HG03066 (cell line): ENCODE measurements at regions not wholly inside any gene's neighbourhood (a gene's known extent, or its start where the extent isn't known, plus 50 kb on each side); places are given as distances from the start of the nearest gene placed in this dataset.
"Not testable (repeated sequence)": the region's sequence is repeated elsewhere in the genome, so short reads cannot be mapped to it uniquely, and the experiment has no call there.

ENCODE experiments used
- ATAC-seq: cut with Tn5 transposase; IDR thresholded peaks from one replicate; pipeline ENCODE4 v1.9.1; 2021; ENCODE audit warnings: low read depth; ENCODE audit not compliant: unreplicated experiment

DNA sequence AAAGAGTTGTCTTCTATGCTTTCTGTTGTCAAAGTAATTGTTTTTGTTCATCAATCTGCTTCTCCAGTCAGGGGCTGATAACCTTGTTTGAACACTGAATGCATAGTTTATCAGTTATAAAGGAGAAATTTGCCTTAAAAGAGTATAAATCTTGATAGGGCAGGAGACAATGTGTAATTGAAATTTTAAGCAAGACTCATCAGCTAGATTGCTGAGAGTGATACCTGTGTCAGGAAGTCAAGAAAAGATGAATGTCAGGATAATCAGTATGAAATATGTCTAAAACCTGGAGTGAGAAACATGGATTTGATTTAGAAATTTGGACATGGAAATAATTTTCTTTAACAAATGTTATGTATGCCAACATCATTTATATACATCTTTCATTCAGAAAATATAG is 1258.1 kb downstream of the EFNA5 start:
- ATAC-seq, result no peak

DNA sequence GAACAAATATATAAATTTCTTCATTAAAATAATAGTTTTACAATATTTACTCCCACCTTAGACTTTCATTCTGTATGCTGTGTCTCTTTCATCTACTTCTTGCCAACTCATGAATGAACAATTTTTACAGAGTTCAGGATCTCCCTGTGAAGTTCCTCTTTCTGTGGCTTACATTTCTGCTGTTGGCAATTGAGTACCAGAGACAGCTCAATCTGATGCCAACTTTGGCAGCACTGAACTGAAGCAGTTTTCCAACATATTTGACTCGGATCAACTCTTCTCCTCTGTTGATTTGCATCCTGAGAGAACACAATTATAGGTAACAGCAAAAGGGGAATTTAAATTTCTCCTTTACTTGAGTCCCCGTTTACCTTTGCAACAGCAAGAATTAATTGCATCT is 1262.2 kb downstream of the EFNA5 start:
- ATAC-seq, result no peak

DNA sequence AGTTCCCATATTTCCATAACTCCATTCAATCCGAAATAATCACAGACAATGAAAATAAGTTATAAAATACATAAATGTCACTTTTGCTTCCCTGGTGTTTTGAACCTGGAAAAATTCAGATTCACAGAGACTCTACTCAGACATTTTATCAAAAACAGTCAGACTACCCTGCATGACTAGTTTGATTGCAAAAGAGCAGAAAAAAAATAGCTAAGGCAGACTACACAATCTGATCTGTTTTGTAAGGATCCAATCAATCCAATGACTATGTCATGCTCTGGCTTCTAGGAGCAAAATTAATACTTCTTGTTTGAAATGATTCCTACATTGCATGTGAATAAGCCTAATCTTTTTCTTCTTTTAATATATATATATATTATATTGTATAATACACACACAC is 1262.6 kb downstream of the EFNA5 start:
- no peak for ATAC-seq

DNA sequence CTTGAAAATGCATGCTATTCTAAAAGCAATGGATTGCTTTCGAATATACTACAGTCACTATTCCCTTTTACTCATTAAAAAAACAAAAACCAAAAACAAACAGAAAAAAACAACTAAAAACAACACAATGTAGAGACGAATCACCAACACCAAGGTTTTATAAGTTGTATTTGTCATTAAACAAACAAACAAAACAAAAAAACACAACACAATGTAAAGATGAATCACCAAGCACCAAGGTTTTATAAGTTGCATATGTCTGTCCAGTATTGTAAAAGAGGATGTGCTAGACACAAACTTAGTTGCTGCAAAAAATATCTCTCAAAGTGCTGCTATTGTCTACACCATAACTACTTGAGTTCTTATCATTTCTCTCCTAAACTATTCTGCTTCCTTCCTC is 1269.2 kb downstream of the EFNA5 start:
- ATAC-seq, result no peak

DNA sequence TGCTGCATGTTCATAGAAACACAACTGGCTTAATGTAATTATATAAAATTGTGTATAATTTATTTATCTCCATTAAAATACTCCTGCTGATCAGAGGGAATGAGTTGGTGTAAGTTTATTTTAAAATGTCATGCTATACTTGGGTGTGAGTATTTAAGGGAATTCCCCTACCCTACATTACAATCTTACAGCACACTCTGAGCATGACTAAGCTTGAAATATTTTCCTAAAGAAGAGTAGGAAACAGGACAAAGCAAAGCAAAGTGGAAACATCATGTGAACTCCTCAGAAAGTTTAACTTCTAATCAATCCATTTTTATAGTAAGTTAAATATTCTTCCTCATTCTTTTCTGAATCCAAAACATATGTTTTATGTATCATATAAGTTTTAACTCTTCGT is 1271.3 kb downstream of the EFNA5 start:
- ATAC-seq, result no peak

DNA sequence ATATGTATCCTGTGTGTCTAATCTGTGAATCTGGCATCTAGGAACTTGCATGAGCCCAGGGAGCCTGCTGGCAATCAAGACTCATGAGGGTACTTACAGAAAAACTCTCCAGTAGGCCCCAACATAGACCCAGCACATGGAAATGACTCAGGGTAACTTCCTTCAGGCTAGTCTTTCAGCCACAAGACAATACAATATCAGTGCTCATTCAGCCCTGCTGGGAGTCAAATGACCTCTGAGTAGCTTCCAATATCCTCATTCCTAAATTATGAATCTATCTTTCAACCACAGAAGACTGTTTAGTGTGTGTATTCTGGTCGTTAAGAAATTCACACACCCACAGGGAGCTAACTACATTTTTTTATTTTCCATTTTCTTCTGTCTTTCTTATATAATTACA is 1273.0 kb downstream of the EFNA5 start:
- no peak for ATAC-seq

DNA sequence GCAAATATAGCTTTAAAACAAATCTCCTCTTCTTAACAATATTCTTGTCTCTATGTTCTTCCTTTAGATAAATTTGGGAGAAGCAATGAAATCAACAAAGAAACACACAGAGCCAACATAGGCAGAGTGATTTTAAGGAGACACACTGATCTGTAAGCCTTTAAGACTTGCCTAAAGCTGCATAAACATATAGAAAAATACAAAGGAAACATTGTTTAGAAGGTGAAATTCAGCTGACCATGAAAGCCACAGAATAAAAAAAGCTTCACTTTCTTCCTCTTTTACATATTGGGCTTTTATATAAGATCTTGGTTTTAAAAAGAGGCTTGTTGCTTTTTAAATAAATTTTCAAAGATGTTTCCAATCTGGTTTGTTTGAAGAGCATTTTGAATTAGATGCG is 1277.5 kb downstream of the EFNA5 start:
- ATAC-seq, result no peak

DNA sequence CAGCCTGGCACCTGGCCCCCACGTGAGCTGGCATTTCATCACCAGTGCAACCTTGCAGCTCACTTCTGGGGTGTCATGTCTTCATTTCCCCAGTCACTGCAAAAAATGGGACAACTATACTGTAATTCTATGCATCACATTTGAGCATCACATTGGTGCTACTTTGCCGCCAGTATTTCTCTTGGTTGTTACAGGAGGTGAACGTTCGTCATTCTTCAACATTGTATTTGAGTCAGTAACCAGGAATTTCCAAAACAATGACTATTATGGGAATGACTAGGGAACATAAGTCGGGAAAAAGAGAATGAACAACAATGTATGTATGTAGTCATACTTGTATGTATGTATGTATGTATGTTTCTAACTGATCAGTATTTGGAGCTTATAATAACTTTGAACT is 1278.0 kb downstream of the EFNA5 start:
- no peak for ATAC-seq

DNA sequence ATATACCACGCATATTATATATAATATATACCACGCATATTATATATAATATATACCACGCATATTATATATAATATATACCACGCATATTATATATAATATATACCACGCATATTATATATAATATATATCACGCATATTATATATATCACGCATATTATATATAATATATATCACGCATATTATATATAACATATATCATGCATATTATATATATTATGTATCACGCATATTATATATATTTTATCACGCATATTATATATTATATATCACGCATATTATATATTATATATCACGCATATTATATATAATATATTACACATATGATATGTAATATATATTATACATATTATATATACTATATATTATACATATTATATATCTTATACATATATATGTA is 1283.0 kb downstream of the EFNA5 start:
- not testable (repeated sequence) for ATAC-seq

DNA sequence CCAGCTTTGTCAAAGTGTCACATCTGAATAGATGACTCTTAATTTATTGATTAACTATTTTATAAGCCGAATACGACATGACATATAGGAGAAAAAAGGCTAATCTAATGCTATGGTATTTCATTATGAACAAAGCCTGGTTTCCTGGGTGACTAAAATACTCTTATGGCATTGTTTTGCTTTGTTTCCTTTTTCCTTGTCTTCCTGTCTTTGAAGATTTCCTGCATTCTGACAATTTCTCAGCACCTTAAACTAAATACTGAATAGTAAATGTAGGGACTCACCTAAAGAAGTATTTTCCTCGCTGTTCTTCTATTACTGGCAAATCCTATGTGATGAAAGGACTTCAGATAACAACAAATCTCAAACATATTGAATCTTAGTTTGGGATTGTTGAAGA is 1284.5 kb downstream of the EFNA5 start:
- no peak for ATAC-seq

DNA sequence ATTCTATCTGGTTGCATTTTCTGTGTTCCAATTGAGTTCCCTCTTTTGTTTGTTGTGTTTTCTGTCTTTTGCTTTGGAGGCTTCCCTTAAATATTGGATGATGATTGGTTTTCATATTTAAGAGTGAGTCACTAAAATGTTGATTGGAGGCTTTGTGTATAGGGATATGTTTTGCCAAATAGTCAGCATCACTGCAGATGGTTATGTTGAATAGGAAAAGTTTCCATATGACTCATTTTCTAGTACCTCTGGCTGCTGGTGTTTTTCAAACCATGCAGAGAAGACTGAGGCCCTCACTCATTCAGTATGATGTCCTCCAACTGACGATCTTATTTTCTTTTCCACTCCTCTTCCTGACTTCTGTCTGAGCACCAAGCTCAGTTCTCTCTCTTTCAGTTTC is 1290.0 kb downstream of the EFNA5 start:
- ATAC-seq, result no peak

DNA sequence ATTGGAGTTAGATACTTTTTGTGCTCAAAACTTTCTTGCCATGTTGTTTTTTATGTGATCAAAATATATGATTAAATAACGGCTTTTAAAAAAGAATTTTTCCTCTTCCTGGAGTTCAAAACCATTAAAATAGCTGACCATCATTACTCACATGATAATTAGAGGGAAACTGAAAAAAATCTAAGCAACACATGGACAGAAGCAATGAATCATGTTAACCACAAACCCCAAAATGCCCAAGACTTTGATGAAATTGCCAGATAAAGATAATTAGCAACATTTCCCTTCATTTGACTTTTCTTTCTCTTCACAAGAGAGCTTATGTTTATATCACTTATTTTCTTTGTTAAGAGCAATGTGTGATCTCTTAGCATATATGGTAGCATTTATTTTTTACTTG is 1294.2 kb downstream of the EFNA5 start:
- no peak for ATAC-seq

DNA sequence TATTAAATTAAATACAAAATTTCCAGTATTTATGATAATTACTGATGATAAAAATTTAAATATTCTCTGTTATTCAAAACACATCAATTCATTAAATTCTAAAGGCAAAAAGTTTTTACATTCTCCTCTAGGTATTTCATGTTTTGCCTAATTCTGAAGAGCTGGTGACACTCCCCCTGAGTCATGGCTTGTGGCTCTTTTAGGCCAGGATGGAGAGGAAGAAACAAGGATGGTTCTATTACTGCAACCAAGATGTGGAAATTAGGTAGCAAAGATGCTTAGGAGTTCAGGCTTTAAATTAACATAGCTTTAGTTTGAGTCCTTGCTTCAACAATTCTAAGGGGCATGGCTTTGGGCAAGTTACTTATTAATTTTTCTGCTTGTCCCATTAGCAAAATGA is 1295.8 kb downstream of the EFNA5 start:
- ATAC-seq, result no peak

DNA sequence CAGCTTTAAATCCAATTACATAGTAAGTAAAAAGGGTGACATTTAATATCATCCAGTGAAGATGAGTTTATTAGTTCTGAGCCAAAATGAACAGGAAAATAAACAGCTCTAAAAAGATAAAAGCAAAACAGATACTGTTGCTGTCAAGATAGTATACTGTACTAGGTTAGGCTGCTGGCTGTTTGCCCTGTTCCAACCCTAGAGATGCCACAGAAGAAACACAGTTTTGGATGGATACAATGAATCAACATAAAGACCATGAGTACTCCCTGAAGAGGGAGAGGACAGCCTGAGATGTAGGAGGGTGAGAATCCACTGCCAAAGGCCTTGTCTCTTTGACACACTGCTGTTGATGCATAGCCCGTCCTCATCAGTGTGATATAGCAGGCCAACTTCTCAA is 1302.7 kb downstream of the EFNA5 start:
- no peak for ATAC-seq

DNA sequence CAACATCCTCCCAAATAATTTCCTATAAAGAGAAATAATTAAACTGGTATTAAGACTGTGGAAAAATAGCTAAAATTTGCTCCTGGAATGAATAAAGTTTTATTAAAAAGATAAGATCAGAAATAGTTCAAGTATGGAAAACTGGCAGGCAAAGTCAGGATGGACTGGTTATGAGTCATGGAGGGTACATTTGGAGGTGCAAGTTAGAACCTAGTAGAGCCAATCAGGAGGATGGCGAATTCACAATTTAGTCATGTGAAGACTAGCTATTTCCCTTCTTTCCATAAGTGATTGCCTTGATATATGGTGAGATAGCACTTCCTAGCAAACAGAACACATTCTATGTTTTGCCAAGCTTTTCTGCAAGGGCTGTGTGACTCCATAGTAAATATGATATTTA is 1303.5 kb downstream of the EFNA5 start:
- ATAC-seq, result no peak

DNA sequence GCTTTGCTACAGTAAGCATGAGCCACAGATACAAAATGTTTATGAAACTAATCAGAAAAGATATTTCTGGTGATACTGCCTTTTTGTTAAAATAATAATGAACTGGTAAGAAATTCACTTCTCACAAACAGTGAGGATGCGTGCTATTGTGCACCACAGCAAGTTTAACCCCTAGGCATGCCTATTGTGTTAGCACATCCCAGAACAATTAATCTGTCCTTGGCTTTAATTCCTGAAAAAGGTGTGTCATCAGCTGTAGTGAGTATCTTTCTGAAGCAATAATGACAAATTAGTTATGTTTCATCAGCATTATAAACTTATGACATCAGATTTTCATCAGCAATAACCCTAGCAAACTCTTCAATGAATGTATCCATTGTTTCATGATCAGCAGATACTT is 1307.2 kb downstream of the EFNA5 start:
- ATAC-seq, result no peak

DNA sequence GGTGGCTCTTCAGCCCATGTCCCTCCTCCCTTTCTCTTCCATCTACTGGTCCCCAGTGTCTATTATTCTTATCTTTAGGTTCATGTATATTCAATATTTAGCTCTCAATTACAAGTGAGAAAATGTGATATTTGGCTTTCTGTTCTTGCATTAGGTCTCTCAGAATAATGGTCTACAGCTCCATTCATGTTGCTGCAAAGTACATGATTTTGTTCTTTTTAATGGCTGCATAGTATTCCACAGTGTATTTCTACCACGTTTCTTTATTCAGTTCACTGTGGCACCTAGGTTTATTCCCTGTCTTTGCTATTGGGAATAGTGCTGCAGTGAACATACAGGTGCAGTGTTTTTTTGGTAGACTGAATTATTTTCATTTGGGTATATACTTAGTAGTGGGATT is 1308.8 kb downstream of the EFNA5 start:
- ATAC-seq, result no peak

DNA sequence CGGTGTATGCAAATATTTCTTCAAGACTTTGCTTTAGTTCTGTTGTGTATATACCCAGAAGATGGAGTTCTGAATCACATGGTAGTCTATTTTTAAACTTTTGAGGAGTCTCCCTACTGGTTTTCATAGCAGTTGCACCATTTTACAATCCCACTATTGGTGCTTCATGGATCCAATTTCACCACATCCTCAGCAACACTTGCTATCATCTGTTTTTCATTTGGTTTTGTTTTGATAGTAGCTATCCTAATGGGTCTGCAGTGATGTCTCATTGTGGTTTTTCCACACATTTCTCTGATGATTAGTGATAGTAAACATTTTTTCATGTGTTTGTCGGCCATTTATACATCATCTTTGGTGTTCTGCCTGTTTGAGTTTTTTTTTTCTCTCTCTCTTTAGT is 1339.3 kb downstream of the EFNA5 start:
- ATAC-seq, result no peak

DNA sequence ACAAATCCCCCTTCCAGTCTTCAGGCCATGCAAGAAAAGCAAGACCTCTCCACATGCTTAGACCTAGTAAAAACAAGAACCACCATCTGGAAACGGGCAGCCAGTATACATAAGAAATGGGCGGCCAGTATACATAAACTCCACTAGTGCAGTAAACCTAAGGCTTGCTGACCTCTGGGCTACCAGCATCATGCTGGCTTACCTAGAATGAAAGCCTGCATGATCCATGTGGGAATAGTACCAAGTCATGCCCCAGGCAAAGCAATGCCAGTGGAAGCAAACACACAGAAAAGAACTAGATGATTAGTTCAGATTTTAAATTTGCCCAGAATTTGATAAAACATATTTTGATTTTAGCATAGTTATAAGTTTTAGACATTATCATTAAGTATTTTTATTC is 1346.4 kb downstream of the EFNA5 start:
- ATAC-seq, result no peak

DNA sequence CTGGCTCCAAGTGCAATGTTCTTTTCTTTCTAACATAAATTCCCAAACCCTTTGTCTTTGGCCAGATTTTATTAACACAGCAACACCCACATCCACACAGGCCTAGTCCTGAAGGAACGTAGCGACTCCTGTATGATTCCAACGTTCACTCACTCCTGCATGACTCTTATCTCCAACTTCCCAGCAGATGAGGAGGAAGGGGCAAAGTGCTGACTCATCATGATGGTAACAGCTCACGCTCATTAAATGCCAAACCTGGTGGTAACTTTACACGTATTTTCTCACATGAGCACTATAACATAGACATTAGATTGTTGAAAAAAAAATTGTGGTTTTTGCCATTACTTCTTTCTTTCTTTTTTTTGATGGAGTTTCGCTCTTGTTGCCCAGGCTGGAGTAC is 1349.5 kb downstream of the EFNA5 start:
- ATAC-seq, result no peak

DNA sequence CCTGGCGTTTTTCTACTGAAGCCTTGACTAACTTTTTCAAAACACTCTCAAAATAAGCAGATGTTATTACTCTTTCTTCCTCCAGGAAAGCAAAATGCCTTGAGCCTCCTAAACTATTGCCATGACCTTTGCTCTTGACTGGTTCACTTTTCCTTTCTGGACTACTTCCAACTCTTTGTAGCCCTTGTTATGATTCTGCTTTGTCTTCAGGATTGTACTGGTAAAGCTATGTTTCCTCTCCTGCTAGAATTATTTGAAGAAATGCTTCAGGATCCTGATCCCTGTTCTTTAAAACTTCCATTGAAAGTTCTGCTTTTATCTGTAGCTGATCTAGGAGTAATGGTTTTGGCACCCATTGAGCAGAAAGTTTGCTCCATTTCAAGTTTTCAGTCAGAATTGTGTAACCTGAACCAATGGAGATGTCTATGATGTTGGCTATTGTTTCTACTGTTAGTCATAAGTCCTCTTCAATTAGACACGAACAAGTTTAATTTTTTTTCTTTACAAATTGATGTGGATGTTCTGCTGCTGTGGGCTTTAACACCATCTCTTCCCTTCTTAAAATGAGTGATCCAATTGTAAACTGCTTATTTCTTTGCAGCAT is 1356.4 kb downstream of the EFNA5 start:
- ATAC-seq, result no peak

DNA sequence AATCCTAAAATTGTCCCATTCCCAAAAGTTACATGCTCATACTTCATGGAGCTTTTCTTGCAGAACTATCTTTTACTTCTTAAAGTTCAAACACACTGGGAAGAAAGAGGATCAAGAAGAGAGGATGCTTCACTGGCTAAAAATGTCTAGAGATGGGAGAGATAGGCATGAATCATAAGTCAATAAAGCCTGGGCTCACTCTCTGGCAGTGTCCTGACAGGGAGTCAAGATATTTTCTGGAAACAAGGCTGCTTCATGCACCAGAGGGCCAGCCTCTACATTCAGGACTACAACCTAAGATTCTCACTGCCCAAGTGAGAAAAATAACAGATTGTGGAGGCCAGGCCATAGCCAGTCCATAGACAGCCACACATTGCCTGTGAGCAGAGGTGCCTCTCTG is 1358.4 kb downstream of the EFNA5 start:
- ATAC-seq, result no peak

DNA sequence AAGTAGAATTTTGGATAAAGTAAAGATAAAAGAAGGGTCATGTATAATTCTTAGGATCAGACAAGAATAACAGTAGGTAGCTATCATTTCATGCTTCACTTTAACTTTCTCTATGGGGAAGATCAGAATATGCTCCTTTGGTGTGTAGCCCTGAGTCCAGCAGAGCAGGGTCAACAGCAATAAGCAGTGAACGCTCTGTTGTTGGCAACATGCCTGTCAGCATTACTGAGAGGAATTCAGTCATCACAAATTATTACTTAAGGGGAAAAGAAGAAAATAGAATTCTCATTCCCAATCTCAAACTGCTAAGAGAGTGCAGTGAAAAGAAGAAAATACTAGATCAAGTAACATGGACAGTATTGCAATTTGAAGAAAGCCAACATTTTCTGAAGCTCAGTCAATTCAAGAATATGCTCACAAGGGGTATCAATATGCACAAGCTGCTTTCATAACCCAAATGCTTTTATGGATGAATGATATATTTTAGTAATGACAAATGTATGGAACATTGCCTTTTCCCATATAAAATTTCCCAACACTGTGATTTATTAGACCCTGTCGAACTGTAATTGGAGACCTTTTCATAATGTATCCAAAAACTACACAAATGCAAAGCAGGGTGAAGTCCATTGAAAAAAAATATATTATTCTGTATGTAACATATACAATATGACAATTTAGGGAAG is 1359.4 kb downstream of the EFNA5 start:
- ATAC-seq, result no peak
